Umbilical cord (tissue), 1 donor: ENCODE measurements at regions not wholly inside any gene's neighbourhood (a gene's known extent, or its start where the extent isn't known, plus 50 kb on each side); places are given as distances from the start of the nearest gene placed in this dataset.
A peak's percentile ranks its signal among the peaks of the same experiment; 100 is the strongest.

Source experiments
- DNase-seq: peaks from one replicate; pipeline ENCODE4 v3.0.0-alpha.2; 2015; ENCODE audit warnings: low spot score

DNA sequence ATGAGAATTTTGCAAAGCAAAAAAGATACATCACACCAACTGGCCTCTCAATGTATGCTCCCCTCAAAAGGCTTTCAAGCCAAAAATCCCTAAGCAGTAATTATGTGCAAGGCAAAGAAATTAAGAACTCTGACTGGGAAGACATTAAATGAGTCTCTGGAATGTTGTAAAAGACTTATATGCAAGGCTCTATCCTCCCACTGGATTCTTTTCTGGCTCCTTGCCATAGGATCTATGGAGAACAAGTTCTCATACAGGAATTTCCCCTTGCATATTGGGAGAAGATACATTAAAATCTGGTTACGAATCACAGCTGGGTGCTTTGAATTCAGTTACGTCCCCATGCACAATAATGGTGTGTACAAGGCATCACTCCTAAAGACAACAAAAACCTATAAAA, 73.4 kb upstream of the ATL2 start:
- DNase-seq: no peak

DNA sequence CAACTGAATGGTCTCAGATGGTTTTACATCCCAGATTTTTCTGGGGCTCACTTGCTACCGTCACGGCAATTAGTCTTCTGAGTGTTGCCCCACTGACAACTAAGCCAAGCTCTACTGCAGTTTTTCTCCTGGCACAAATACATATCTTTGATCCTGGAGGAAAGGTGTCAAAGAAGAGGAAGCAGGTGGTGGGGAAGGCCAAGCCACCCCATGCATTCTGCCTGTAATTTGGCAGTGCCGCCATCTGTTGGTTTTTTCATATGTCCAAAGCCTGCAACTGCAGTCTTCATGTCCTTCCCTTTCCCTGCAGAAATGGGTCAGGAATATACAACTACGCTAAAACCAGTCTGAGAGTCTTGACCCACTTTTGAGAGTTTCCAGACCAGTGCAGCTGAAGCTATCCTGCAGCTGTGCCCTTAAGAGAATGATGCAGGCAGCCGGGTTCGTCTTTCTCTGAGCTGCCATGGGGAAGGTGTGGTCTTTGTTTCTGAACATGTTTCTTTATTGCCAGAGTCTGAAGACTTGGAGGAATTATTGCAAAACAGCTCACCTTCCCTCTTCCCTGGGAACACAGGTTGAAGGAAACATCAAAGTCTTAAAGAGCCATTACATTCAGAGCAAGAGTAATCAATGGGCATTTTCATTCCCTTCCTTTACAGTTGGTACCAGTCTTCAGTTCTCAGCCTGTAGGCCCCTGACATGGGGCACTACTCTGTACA, 71.8 kb upstream of the ATL2 start:
- no peak for DNase-seq

DNA sequence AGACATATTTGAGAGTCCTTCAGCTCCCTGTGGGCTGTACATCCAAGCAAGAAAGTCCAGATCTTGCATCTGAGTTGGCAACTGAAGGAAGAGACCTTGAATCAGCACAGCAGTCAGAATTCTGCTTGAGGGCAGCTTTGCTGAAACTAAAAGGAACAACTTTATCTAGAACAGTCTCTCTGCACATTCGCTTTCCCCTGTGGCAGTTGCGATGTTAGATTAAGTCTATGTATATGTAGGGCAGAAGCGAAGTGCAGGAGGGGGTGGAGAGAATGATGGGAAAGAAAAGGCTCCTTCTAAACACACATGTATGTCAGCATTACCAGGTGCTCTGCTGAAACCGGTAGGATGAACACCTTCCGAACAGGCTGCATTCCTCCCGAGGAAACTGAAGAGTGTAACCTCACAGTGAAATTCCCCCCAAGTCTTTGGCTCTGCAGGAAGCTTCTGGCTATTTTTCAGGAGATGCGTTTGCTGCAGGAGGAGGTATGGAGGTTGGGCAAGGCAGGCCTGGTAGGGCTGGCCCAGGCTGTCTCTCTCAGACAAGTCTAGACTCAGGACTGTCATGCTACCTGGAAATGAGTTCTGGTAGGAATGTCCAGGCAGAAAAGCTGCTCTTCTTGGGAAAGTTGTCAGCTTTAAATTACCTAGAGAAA, 70.0 kb upstream of the ATL2 start:
- DNase-seq: peak; percentile 51

DNA sequence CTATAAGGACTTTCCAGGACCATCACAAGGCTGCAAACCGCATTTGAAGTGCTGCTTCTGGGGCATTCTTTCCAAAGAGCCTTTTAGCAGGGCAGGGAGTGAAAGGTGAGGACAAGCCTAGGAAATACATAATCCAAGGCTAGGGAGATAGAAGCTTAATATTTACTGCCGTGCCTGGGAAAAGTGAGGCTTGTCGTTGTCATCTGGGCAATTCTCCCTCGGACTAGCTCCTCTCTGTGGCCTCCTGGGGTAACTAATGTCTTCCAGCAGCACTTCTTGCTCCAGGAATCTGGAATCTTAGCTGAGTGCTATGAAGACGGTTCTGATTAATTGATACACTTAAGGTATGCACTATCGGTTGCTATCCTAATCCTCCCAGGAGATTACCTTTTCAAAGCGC, 69.3 kb upstream of the ATL2 start:
- no peak for DNase-seq

DNA sequence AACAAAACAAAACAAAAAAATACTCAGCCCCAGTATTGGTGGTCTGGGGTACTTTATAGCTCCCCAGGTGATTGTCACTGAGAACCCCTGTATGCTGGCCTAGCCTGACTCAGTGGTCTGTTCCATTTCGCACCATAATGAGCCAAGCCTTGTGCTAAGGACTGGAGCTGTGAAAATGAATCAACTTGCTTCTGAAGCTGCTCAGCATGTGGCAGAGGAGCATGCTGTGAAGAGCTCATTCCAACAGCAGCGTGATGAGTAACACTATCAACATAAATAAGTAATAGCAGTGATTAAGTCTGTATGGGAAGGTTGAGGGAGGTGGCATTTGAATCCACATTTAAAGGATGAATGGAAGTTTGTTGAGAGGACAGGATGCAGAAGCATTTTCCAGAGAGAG, 67.2 kb upstream of the ATL2 start:
- DNase-seq: no peak

DNA sequence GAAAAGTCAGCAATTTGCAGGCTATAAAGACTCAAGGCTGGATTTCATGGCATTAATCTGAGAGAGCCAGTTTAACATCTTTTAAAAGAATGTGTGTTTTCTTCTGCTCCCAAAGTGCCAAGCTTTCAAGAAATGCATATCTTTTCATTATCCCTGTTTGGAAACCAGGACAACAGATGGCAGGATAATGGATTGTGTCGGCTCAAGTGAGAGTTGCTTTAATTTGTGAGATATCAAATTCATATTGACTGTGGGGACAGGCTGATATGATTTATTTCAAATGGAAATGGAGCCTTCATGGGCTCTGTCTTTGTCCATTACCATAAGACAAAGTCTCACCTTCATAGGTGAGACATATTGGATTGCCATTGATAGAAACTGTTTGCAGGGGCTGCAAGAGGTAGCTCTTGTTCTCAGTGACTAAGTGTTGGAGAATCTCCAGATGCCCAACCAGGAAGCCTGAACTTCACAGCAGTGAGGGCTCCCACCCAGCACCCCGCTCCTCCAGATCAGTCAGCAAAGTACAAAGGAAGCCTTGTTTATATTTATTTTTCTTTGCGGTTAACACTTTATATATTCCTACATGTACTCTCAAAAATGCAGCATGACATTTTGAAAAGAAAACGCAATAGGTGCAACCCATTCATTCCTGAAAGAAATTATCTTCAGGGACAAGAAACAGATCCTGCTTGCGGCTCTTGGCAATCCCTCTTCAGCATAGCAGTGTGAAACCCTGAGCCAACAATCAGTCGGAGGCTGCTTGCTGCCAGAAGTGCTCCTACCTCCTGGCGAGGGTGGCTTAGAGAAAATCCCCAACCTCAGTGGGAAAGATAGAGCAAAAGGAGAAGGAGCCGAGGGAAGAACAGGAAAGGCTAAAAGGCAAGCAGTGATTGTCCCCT, 65.8 kb upstream of the ATL2 start:
- peak; percentile 82 for DNase-seq

DNA sequence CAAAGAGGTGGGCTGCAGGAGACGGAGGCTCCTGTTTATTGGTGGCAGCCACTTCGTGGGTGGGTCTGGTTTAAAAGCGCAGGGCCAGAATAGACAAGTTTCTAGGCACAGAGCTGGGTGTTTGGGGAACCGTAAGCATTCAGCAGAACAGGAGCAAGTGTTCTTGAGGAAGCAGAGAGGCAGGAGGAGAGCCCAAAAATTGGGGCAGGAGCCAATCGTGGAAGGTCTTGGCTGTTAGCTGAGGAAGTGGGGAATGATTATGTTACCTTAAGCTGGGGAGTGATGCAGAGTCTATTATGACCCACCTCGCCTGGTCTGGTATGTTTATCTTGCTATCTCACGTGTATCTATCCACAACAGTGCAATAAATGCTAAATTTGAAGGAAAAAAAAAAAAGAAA, 64.3 kb upstream of the ATL2 start:
- no peak for DNase-seq

DNA sequence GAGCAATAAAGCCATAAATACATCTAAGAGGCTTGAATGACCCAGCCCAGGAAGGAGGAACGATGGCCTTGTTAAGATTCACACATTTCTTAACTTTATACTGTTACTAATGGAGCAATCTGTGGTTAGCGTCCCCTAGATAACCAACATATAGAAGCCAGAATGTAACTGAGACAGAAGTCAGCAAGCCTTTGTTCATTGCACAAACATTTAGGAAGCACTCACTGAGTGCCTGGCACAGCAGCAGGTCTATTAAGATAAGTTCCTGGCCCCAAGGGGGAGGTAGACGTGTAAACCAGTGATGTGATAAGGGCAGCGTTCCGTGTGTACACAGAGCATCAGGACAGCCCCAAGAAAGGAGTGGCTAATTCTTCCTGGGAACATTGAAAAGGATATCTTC, 63.6 kb upstream of the ATL2 start:
- peak; percentile 57 for DNase-seq

DNA sequence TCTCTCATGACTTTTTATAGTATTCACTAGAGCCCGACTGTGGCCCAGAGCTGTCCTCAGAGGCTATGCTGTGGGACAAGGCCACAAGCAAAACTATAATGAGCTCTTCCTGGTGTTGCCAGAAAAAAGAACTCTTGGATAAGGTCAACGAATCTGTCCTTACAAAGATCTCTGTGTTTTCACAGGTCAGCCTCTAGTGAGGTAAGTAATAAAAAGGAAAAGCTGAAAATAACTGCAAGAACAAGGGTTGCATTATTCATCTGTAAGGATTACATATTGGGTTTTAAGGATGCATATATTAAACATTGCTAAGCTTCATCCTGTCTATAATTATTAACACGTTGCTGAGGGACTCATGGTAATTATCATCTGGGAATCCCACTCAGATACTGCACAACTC, 62.8 kb upstream of the ATL2 start:
- DNase-seq: no peak

DNA sequence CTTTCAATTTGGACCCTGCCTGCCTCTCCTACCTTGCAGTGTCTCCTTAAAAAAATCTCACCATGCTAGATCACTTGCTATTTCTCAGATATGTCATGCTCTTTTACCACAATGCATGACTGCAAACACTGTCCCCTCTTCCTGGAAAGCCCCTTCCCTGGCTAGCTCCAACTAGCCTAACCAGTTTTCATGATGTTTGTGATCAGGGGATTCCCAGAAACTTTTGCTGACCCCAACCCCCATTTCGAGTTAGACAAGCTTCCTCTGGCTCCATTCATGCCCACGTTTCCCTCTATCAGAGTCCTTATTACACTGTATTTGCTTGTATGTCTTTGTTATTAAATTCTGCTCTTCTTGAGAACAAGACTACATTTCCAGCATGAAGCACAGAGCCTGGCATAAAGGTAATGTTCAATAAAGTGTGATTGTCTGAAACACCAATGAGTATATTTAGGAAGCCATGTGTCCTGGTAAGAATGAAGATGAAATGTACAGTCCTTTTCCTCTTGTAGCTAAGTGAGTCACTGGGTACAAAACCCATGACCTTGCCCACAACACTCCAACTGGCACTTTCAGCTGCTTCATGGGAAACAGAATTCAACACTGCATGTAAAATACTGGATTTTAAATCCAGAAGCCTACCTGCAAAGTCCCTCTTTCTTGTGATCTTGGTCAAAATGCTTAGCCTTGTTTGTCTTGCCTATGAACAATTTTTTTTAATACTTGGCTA, 62.0 kb upstream of the ATL2 start:
- no peak for DNase-seq

DNA sequence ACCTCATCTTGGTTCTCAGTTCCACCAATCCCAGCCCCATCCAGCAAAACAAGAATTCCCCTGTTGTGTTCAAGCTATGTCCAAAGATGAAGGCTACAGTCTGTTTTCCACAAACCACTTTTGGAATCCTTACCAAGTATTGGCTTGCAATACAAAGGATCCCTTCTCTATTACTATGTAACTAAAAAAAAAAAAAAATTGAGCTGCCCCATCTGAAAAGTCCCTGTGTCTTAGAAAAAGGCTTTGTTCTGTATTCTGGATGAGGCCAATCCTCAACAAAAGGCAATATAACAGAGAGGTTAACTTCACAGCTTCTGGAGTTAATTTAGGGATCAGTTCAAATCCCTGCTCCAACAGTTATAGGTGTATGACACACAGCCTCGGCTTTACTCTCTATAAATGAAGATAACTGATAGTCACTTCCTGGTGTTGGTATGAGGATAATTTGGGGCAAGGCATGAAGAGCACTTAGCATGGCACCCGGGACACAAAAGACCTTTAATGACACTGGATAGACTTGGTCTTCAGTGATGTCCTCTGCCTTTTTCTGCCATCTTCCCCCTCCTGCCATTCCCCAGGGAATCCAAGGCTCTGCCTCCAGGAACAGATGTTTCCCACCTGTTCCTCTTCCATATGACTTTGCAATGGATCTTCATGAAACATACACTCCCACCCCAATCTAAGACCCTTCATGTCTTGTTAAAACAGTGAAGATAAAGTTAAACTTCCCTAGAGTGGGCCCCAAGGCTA, 61.2 kb upstream of the ATL2 start:
- DNase-seq: no peak

DNA sequence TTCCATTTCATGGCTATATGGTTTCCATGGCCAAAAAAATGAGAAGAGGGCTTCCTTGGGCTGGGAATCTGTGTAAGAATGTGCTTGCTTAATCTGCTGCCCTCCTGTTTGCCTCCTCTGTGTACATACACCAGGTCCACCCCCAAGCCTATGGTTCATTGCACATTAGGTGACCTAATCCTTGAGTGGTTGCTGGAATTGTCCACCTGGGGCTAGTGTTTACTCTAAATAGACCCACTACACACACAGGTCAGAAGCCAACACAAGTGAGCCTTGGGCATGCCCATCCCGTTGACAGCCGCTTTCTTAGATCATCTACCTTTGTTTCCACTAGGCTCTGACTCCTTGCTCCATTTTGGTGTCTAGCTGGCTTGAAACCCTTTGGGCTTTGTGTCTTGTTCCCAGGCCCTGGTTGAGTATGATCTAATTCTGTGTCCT, 59.2 kb upstream of the ATL2 start:
- no peak for DNase-seq

DNA sequence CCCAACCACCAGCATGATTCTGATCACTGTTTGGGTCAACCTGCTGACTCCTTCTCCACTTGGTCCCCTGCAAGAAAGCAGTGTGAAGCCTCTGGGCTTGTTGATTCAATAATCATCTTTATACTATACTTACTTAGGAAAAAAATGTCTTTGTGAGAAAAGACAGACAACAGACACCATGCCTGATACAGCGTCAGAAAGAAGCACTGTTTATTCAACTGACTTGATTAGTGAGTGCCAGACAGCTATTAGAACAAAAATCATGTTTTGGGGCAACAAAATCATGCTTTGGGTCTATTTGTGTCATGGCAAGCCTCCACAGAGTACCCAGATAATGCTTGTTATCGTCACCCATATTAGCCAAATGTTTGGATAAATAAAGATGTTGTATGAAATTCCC, 58.7 kb upstream of the ATL2 start:
- no peak for DNase-seq

DNA sequence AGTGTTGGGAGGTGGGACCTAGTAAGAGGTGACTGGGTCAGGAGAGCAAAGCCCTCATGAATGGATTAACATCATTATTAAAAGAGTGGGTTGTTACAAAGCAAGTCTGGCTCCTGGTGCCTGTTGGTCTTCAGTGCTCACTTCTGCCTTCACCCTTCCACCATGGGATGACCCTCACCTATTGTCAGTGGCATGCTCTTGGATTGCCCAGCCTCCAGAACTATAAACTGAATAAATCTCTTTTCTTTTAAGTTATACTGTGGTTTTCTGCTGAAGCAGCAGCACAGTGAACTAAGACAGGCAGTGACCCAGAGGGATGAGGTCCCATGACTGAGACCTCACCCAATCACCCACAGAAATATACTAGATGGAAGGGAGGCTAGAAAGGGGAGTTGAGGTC, 57.5 kb upstream of the ATL2 start:
- no peak for DNase-seq

DNA sequence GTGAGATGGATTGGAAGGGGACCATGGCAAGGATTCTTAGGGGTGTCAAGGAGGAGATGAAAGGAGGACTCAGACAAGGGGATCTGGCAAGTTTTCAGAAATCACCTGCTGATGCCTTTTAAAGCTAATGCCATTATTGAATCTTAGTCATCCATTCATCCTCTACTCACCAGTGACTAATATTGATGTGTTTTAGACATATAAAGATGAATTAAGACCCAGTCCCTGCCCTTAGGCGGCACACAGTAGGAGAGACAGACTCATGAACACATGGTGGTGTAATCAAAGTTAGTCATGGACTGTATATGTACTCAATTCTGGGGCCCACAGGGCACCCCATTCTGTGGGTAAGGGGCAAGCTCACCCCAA, 56.5 kb upstream of the ATL2 start:
- DNase-seq: no peak

DNA sequence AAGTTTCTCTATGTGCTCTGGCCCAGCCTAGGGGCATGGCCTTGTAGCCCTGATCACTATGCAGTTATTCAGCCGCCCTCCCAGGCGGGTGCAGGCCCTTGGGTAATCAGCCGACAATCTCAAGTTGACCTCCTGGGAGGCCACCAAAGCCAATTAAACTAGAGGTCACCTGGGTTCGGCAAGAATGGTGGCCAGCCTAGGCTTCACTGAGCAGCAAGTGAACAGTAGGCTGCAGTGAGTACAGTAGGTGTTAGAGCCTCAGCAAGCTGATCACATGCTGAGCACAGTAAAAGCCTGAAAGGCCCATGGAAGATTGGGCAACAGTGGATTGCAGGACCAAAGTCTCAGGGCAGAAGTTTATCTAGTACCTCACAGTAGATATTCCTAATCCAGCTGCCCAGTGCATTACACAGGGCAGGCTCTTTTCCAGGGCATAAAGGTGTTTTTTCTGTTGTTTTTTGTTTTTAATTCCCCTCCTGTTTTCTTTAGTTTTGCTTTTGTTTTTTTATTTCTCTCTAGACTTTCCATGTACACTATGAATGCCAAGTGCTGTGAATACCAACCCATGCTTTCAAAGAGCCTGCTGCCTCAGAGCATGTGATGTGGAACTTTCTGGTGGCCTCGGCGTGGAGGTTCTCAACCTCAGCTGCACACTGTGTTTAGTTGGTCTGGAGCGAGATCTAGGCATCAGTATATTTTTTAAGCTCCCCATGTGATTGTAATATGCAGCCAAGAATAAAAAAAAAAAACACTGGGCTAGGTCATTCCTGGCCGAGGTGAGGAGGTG, 55.9 kb upstream of the ATL2 start:
- no peak for DNase-seq

DNA sequence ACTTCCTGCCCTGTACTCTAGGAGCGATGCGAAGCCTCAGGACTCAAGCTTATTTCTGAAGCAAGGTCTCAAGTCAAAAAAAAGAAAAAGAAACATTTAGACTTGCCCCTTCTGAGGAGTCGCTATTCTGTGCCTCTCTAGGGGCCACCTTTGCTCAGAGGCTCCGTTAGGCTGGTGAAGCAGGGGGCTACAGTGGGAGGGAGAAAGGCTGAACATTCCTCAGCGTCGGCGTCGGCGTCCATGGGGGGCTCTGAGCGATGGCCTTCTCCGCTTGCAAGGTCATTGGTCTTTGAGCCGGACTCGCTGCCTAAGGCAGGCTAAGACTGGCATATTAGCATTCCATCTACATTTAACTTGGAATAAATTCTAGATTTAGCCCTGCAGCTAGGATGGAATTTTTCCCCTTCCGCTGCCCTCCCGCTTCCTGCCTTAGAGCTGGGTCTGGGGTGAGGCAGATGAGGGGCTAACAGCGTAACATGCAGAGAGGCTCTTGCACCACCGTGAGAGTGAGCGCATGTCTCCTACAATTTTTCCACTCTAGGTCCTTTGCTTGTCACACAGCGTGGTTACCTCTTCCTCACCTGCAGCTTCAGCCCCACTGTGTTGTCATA, 53.6 kb upstream of the ATL2 start:
- no peak for DNase-seq

DNA sequence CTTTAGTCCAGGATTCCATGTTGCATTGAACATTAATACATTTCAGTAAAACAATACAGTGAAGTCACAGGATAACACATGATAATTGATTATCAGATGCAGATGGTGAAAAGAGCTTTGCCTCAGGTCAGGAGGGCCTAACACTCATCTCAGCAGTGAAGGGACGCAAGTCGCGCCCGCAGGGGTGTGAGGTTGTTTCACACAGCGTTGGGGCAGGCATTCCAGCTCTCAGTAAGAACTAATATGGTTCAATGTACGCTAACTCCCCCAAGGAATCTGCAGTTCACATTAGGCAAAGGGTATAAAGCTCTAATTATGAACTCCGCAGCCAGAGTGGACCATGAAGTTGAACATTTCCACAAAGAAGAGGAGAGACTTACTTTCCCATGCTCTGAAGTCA, 53.1 kb upstream of the ATL2 start:
- DNase-seq: no peak

DNA sequence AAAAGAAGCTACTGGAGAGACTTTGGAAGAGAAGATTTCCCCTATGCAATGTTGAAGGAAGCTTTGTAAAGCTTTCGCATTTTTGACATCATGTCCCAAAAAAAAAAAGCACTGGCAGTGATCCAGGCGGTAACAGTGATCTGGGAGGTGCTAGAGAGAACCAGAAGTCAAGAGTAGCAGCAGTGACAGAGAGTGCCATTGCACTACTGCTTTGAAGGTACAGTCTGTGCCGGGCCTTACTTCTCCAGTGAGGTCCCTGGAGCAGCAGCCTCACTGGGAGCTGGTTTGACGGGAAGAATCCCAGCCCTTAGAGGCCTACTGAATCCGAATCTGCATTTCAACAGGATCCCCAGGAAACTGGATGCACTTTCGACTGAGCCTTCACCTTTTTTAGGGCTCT, 50.9 kb upstream of the ATL2 start:
- no peak for DNase-seq

DNA sequence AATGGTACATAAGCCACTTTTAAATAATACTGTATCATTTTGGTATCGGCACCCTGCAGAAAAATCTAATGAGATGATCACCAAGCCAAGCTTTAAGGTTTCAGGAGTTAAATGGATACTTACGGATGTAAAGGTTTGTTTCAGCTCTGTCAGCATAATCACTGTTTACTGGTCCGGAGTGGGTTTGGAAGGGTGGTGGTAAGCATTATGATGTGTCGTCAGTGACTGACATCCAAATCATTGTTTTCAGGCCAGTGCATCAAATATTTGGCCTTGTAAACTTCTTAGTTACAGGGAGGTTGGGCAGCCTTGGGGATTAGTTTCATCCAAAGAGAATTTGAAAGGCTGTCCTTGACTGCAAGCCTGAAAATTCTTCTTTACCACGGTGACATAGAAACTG, 50.0 kb upstream of the ATL2 start:
- no peak for DNase-seq
